NCI-H2107 treated with DMSO at 0.1 percent for 48 hours (cell line): ENCODE measurements at regions not wholly inside any gene's neighbourhood (a gene's known extent, or its start where the extent isn't known, plus 50 kb on each side); places are given as distances from the start of the nearest gene placed in this dataset.

ENCODE experiments used
- DNase-seq: peaks from one replicate; lab custom pipeline; 2025; ENCODE audit not compliant: unreplicated experiment; lab: John Stamatoyannopoulos, UW

DNA sequence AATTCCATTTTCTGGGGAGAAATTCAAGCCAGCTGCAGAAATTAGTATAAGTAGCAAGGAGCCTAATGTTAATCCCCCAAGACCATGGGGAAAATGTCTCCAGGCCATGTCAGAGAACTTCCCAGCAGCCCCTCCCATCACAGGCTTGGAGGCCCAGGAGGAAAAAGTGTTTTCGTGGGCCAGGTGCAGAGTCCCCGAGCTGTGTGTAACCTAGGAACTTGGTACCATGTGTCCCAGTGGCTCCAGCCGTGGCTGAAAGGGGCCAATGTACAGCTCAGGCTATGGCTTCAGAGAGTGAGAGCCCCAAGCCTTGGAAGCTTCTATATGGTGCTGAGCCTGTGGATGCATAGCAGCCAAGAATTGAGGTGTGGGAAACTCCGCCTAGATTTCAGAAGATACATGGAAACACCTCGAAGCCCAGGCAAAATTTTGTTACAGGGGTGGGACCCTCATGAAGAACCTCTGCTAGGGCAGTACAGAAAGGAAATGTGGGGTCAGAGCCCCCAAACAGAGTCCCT is 286.3 kb downstream of the MATN1 start:
- DNase-seq = no peak

DNA sequence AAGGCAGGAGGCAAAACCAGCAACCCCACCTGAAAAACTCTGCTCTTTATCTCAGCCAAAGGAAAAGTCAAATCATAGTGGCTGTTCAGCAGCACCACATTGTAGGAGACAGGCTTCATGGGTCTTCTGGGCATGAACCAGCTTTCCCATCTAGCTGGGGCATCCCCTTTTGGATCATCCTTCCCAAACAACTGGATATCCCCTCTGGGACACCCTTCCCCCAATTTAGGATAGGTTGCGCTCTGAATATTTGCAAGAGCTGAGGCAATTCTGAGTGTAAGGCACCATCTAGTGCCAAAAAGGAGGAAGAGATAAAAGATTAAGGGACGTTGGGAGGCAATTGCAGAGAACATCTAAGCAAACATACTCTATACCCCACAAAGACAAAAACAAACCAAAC is 295.8 kb downstream of the MATN1 start:
- DNase-seq = no peak

DNA sequence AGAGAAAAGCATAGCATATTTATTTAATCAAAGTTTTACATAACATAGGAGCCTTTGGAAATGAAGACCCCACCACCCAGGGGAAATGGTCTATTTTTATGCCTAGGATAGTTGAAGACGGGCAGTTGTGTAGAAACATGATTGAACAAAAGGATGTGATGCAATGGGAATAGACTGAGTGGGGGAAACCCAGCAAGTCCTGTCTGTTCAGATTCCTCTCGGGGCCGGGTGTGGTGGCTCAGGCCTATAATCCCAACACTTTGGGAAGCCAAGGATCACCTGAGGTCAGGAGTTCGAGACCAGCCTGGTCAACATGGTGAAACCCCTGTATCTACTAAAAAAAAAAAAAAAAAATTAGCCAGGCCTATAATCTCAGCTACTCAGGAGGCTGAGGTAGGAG is 298.3 kb downstream of the MATN1 start:
- DNase-seq = no peak

DNA sequence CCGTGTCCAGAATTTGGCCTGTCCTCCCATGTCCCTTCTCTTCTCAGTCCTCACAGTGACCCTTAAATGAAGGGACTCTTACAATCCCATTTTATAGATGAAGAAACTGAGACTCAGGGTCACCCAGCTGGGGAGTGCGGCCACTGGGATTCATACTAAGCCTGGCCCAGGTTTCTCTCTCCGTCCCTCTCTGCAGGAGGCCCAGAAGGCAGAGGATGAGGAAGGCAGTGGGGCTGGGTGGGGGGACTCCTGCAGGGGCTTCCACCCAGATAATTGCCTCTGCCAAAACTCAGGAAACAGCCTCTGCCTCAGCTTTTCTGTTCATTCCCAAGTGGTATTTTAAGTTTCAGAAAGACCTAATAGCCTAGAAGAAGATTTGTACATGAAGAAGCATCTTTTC is 299.8 kb downstream of the MATN1 start:
- no peak for DNase-seq

DNA sequence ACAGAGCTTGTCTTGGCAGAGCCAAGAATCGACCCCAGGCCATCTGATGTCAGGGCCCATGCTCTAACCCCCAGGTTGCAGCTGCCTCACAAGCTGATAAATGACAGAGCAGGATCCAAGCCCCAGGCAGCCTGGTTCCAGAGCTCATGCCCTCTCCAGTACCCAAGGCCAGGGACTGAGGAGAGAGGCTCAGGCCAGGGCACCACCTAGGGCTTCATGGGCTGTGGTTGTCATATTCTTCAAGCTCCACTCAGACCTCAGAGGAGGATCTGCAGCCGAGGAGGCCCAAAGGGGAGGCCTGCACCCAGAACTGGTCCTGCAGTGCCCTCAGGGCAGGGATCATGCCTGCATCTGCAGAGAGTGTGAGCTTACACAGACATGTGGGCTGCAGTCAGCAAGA is 301.1 kb downstream of the MATN1 start:
- DNase-seq = no peak

DNA sequence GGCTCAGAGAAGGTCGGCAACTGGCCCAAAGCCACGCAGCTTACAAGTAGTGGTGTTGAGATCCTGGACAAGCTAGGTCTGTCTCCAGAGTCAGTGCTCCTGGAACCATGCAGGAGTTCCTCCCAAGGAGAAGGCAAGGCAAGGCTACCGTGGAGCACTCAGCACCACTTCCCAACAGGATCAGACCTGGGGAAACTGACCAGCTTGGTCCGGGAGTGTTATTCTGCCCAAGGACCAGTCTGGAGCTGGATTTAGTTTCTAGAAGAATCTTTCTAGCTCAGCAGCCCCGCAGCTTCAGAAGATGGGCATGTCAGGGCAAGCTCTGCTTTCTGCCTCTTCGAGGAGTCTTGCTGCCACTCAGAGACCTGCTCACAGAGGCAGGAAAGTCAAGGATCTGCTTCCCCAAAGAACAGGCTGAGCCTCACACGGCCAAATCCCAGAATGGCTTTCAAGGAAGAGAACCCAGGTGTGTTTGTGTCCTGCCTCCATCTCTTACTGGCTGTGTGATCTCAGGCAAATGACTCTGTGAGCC is 302.8 kb downstream of the MATN1 start:
- DNase-seq = no peak

DNA sequence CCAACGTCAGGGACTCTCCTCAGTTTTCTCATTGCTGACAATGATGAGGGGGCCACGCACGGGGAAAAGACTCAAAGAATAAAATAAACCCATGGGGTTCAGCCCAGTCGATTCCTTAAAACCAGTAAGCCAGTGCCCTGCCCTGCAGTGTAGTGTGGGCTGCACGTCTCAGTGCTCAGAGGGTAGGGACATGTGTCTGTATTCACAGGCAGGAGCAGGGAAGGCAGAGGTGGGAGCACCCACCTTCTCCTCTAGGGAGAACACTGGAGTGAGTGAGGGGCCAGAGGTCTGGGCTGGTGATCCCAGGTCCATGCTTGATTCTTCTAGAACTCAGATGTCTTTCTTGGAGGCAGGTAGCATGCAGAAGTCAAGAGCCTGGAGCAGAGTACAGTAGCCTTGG is 303.6 kb downstream of the MATN1 start:
- DNase-seq = no peak

DNA sequence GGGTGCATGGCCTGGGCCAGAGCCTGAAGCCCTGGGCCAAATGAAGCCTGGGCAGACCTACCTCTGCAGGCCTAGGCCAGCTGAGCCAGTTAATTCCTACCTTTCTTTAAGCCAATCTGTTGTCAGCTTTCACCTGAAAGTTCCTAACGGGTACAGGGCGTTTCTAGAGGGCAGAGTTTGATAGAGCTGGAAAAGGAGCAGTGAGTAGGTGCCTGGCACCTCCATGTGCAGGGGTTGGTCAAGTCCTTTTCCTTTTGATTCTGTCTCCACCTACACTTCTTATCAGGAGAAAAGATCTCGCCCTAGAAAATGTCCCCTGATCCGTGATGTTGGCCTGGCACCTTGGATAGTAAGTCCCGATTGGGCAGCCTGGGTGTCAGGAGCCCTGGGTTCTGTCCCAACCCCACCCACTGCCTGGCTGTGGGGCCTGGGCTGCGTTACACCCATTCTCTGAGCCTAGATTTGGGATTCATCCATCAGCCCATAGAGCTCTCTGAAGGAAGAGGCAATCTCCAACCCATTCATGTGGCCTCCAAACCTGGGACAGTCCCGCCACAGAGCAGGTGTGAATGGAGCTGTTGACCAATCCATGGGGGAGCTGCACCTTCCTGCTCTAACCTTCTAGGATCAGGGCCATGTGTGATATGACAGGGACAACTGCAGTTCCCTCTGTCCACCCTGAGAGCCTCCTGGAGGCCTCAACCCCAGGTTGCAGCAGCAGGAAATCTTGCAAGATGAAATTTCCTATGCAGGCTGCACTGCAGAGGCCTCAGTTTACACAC is 304.3 kb downstream of the MATN1 start:
- no peak for DNase-seq

DNA sequence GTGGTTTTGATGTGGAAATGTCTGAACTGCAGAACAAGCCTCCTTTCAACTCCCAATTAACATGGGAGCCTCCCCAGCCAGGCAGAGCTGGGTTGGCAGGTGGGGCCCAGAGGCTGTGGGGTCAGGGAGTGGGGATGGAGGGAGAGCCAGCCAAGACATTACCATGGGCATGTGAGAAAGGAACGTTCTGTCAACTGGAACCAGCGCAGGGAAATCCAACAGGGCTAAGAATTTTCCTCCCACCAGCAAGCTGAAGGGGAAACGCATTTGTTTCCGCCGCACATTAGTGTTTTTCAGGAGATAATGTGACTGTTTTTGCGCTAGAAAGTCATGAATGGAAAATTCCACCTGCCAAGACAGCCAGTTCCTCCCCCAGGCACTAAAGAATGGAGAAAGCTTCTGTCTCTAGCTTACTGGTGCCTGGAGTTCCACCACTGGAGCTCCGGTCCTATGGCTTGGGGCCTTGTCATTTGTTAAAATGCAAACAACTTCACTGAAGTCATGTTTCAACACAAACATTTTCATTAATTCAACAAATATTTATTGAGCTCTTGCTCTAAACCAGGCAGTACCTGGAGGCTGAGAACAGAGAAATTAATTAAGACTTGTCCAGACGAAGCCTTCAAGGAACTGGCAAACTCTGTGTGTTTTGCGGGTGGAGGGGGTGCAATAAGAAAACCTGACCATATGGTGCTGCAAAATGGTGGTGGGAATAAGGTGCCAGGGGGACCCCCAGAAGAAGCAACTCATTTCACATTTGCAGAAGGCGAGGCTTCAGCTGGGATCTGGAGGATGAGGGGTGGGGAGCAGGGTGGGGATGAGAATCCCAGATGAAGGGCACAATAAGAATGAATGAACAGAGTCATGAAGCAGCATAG is 305.1 kb downstream of the MATN1 start:
- no peak for DNase-seq

DNA sequence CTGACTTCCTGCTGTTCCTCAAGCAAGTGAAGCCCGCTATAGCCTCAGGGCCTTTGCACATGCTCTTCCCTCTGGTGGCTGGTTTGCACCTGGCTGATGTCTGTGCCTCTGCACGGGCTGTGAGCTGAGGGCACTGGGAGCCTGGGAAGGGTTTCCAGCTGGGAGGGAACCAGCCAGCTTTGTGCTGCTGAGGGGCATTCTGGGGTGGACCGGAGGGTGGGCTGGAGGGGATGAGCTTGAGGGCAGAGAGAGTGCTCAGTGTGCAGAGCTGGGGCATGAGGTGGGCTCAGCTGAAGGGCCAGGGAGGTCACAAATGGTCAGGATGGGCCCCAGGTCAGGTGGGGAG is 305.7 kb downstream of the MATN1 start:
- no peak for DNase-seq

DNA sequence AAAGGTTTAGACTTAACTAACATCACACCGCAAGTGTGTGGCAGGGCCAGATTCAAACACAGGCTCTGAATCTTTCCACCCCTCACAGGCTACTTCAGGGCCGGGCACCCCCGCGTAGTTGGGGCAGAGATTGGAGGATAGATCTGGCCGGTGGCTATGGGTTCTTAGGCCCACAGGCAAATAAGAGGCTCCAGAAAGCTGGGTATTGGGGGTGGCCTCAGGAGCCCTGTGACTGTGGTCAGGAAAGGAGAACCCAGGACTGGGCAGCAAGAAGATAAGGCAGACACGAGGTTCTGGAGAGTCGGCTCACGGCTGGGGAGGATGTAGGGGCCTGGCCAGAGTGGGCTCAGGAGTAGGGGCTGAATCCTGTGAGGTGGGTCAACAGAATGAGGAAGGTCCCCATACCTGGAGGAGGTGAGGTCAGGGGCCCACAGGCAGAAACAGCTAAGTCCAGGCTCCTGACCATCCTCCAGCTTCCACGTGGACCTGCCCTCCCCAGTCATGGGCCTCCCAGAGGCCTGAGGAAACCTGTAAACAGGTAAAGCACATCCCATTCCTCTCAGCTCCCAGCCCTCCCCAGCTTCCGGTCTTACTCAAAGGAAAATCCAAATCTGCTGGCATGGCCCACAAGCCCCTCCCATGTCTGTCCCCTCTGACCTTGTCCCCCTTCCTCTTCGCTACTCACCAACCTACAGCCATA is 306.2 kb downstream of the MATN1 start:
- DNase-seq = no peak

DNA sequence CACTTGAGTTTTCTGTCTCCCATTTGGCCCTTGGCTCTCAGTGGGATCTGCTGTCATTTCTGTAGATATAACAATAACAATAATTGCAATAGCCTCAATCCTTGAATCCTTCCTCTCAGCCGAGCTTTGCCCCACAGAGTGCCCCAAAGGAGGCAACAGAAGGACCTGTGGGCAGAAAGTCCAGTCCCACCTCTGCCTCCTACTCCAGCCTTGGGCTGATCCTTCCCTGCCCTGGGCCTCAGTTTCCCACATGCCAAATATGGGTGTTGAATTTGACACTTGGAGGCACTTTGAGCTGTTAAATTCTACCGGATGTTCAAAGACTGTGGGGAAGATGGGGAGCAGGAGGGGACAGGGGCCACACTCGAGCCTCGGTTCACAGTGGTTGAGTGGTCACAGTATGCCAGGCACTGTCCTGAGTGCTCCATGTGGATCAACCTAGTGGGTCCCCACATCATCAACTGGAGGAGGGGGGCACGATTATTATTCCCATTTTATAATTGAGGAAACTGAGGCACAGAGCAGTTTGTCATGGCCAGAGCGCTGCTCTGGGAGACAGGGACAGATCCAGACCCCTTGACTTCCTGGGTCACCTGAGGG is 307.1 kb downstream of the MATN1 start:
- DNase-seq = no peak

DNA sequence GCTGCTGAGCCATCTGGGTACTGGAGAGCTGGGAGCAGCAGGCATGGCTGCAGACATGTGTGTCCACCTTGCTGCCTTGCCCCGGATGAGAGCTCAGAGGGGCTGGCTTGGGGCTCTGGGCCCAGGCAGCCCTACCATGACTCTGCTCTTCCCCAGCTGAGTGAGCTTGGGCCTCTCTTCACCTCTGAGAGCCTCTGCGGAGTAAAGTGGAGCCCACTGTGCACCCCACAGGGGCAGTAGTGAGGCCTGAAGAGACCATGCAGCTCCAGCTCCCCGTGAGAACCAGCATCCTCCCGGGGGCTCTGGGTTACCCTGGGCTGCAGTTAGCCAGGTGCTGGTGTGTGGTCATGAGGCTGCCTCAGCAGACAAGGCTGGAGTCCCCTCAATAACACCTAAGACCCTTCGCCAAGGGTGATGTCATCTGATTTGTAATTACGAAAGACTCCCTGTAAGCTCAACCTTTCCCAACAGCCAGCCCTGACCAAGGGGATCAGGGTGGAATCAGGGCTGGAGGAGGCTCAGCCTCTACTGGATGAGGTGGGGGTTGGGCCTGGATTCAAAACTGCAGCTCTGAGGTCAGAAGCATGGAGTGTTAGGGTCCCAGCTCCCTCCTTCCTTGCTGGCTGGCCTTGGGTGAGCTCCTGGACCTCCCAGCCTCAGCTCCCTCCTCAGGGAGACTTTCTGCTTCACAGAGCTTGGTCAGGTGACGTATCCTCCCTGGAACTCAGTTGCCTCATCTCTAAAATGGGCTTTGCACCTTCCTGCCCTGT is 308.0 kb downstream of the MATN1 start:
- no peak for DNase-seq

DNA sequence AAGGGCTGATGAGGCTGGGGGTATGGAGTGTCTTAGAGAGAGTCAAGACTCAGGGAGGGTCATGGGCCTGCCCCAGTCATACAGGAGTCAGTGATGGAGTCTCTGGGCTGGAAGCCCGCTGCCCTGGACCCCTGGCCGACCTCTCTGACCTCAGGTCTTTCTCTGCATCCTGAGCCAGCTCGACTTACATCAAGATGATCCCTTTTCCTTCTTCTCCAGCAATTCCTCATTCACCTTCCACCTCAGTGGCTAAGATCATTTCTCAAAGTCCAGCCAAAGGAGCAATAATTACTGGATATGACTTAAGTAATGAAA is 308.6 kb downstream of the MATN1 start:
- DNase-seq = no peak

DNA sequence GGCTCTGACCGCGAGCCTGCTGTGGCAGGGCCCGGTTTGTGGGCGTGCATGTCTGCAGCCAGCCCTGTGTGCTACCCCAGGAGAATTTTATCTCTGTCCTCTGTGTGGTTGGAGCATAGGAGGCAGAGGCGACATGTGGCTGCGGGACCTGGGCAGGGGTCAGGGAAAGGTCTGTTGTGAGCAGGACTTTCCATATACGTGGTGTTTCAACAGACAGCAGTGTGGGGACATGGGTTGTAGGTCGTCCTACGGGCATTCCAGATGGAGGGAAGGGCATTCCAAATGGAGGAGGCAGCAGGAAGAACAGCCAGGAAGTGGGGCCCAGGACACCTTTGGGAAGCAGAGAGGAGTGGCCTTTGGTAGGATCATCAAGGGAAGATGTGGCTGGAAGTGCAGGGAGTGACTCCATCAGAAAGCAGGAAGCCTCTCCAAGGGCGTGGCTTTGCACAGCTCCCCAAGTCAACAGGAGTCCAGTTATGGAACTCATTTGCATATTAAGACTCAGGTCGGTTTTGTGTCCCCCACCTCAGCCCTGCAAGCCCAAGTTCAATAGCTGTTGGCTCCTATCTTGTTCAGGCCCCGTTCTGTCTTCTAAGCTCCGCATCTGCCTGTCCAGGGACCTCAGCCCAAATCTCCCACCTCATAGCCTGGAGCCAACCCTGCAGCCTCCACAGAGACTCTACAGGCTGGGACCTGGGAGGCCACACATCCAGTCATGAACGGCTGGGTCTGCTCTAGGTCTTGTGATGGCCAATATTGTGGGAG is 309.1 kb downstream of the MATN1 start:
- no peak for DNase-seq

DNA sequence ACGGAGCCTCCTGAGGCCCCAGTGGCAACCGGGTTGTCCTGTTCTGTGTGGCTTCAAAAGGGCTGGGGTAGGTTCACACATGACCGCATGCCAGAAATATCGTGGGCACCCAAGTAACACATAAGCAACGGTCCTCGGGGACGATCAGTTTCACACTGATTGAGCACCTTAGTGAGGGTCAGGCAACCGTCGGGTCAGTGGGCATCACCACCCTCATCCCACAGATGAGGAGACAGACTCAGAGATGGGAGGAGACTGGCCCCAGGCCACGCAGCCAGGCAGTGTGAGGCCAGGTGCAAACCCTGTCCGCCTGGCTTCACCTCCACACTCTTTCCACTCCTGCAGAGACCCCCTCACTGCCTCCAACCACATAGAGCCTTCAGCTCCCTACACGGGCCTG is 309.8 kb downstream of the MATN1 start:
- DNase-seq = no peak

DNA sequence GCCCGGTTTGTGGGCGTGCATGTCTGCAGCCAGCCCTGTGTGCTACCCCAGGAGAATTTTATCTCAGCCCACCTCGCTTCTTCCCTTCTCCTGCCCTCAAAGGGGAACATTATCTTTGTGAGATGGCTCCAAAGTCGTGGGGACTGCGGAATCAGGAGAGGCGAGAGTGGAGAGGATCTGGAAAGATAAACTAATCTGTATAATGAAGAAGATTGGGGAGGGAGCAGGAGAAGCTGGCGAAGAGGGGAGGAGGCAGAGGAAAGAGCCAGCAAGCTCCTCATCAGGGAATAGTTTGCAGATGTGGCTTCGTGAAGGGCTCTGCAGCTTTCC is 310.3 kb downstream of the MATN1 start:
- DNase-seq = no peak

DNA sequence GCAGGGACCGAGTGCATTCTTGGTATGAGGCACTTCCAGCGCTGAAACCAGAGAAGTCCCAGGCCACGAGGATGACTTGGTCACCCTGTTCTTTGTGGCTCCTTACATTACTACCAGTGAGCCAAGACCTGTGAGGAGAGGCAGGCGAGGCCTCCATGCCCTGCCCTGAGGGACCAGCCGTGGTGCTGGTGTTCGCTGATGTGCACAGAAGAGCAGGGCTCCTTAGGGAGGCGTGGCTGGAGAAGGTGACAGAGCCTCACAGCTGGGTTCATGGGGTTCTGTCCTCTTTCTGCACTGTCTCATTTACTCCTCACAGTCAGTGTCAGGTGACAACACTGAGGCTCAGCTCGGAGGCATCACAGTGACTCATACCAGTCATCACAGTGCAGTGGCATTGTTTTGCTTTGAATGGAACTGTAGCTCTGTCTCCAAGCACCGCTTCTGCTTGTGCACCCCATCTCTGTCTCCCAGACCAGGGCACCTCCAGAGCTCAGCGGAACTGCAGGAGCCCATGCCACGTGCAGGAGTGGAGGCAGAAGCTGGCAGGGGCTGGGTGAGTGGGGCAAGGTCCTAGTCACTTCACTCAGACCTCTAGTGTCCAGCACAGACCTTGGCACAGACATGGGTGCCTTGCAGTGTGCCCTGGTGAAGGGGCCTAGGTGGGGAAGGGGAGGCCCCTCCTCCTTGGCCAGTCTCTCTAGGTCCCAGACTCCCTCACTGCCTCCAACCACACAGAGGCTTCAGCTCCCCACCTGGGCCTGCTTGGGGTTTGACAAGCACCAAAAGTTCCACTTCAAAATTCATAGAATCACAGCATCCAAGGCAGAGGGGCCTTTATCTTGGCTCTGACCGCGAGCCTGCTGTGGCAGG is 310.9 kb downstream of the MATN1 start:
- DNase-seq = no peak

DNA sequence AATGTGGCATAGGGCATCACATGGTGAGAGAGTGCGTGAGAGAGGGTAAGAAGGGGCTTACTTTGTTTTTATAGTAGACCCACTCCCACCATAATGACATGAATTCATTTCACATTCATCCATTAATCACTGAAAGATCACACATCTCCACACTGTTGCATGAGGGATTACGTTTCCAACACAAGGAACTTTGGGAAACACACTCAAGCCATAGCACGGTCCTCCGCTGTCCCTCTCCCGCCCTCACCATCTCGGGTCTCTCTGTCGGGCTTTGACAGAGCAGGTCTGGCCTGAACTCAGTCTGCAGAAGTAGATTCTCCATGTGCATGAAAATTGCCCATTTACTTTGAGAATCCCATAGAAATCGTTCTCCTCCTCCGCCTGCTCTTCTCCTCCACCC is 312.2 kb downstream of the MATN1 start:
- no peak for DNase-seq
